Stimulated activated CD8-positive, alpha-beta memory T cell treated with anti-CD3 and anti-CD28 coated beads, Interleukin-4, amount 100 ng/mL, for 4 hours (primary cell): ENCODE measurements at regions not wholly inside any gene's neighbourhood (a gene's known extent, or its start where the extent isn't known, plus 50 kb on each side); places are given as distances from the start of the nearest gene placed in this dataset.

Experiments used
- DNase-seq, 2 donors: peaks; one replicate each; pipeline ENCODE4 v3.0.0-alpha.2; 2020; ENCODE audit warnings: low read depth in 2 of 2, low spot score in 1 of 2

- DNase-seq: no peak
Observed at GRCh38 chr1:221892301-221892830, 150.5 kb upstream of the DUSP10 start.

GRCh38 chr1:221891708-221892107 is 149.8 kb upstream of the DUSP10 start:
- no peak for DNase-seq

GRCh38 chr1:221888801-221889200 is 146.9 kb upstream of the DUSP10 start:
- DNase-seq: no peak

GRCh38 chr1:221888218-221888617 is 146.3 kb upstream of the DUSP10 start:
- DNase-seq: no peak

- no peak for DNase-seq
Observed at GRCh38 chr1:221887758-221888157, 145.9 kb upstream of the DUSP10 start.

- DNase-seq: no peak
Observed at GRCh38 chr1:221887415-221887746, 145.5 kb upstream of the DUSP10 start.

- no peak for DNase-seq
Observed at GRCh38 chr1:221886743-221887414, 145.0 kb upstream of the DUSP10 start.

GRCh38 chr1:221886311-221886710 is 144.4 kb upstream of the DUSP10 start:
- DNase-seq: no peak

- no peak for DNase-seq
Observed at GRCh38 chr1:221884821-221885220, 142.9 kb upstream of the DUSP10 start.

- DNase-seq: no peak
Observed at GRCh38 chr1:221881805-221882581, 140.1 kb upstream of the DUSP10 start.

GRCh38 chr1:221880182-221880581 is 138.3 kb upstream of the DUSP10 start:
- DNase-seq: no peak

GRCh38 chr1:221878134-221878533 is 136.2 kb upstream of the DUSP10 start:
- no peak for DNase-seq

- no peak for DNase-seq
Observed at GRCh38 chr1:221877311-221877710, 135.4 kb upstream of the DUSP10 start.

GRCh38 chr1:221875004-221875330 is 133.1 kb upstream of the DUSP10 start:
- DNase-seq: no peak

GRCh38 chr1:221874285-221875003 is 132.6 kb upstream of the DUSP10 start:
- DNase-seq: no peak

GRCh38 chr1:221873673-221874072 is 131.8 kb upstream of the DUSP10 start:
- no peak for DNase-seq

- no peak for DNase-seq
Observed at GRCh38 chr1:221871056-221871455, 129.2 kb upstream of the DUSP10 start.

- no peak for DNase-seq
Observed at GRCh38 chr1:221869779-221870178, 127.9 kb upstream of the DUSP10 start.

- DNase-seq: no peak
Observed at GRCh38 chr1:221868593-221869303, 126.9 kb upstream of the DUSP10 start.

- no peak for DNase-seq
Observed at GRCh38 chr1:221867003-221867402, 125.1 kb upstream of the DUSP10 start.

GRCh38 chr1:221865808-221866207 is 123.9 kb upstream of the DUSP10 start:
- DNase-seq: no peak
